H9 (cell line): ENCODE measurements at regions not wholly inside any gene's neighbourhood (a gene's known extent, or its start where the extent isn't known, plus 50 kb on each side); places are given as distances from the start of the nearest gene placed in this dataset.

Experiments
- DNase-seq: peaks from one replicate; pipeline ENCODE4 v3.0.0-alpha.2; 2017
- H2AFZ ChIP-seq: one replicate; pipeline ENCODE4 v1.6.1; 2013; ENCODE audit warnings: mild to moderate bottlenecking, low read length, control low read depth, moderate library complexity
- H2AK5ac ChIP-seq: 2 replicates; pipeline ENCODE4 v1.6.1; 2013; ENCODE audit warnings: low read length, control low read depth, mixed read lengths; ENCODE audit not compliant: insufficient read length
- H2BK120ac ChIP-seq: one replicate; pipeline ENCODE4 v1.6.1; 2013; ENCODE audit warnings: low read depth, mild to moderate bottlenecking, low read length, control low read depth, inconsistent platforms; ENCODE audit not compliant: poor library complexity, severe bottlenecking
- H2BK12ac ChIP-seq: 2 replicates; pipeline ENCODE4 v1.6.1; 2013; ENCODE audit warnings: low read length, control low read depth, mixed read lengths, low read depth; ENCODE audit not compliant: insufficient read length
- H2BK15ac ChIP-seq: 2 replicates; pipeline ENCODE4 v1.6.1; 2013; ENCODE audit warnings: low read depth, low read length, control low read depth
- H2BK20ac ChIP-seq: one replicate; pipeline ENCODE4 v1.6.1; 2013; ENCODE audit warnings: low read depth, mild to moderate bottlenecking, low read length, control low read depth, inconsistent platforms; ENCODE audit not compliant: poor library complexity, severe bottlenecking
- H2BK5ac ChIP-seq: 2 replicates; pipeline ENCODE4 v1.6.1; 2013; ENCODE audit warnings: low read length, control low read depth, mixed read lengths; ENCODE audit not compliant: insufficient read length
- H3K14ac ChIP-seq: 2 replicates; pipeline ENCODE4 v1.6.1; 2013; ENCODE audit warnings: low read length, control low read depth; ENCODE audit not compliant: insufficient read depth
- H3K18ac ChIP-seq: 2 replicates; pipeline ENCODE4 v1.6.1; 2013; ENCODE audit warnings: low read depth, mild to moderate bottlenecking, mixed read lengths, low read length, control low read depth; ENCODE audit not compliant: insufficient read length
- H3K23ac ChIP-seq: 2 replicates; pipeline ENCODE4 v1.6.1; 2013; ENCODE audit warnings: low read length, control low read depth, mixed read lengths, low read depth; ENCODE audit not compliant: insufficient read length
- H3K23me2 ChIP-seq: 2 replicates; pipeline ENCODE4 v1.6.1; 2013; ENCODE audit warnings: low read depth, mild to moderate bottlenecking, mixed read lengths, low read length, control low read depth; ENCODE audit not compliant: insufficient read length, poor library complexity, severe bottlenecking
- H3K27ac ChIP-seq: 2 replicates; pipeline ENCODE4 v1.5.1; 2013; ENCODE audit warnings: low read length, control low read depth, mixed read lengths, low read depth; ENCODE audit not compliant: insufficient read length
- H3K27me3 ChIP-seq: 2 replicates; pipeline ENCODE4 v1.6.1; 2013; ENCODE audit warnings: low read length, control low read depth, inconsistent platforms; ENCODE audit not compliant: insufficient read depth
- H3K4ac ChIP-seq: 2 replicates; pipeline ENCODE4 v1.6.1; 2013; ENCODE audit warnings: low read depth, mild to moderate bottlenecking, control low read depth, inconsistent platforms, low read length, moderate library complexity
- H3K4me1 ChIP-seq: 2 replicates; pipeline ENCODE4 v1.6.1; 2013; ENCODE audit warnings: low read length, control low read depth, inconsistent platforms; ENCODE audit not compliant: insufficient read depth
- H3K4me2 ChIP-seq: 2 replicates; pipeline ENCODE4 v1.6.1; 2013; ENCODE audit warnings: low read length, control low read depth, mixed read lengths; ENCODE audit not compliant: insufficient read length, insufficient read depth
- H3K56ac ChIP-seq: 2 replicates; pipeline ENCODE4 v1.6.1; 2013; ENCODE audit warnings: low read depth, mild to moderate bottlenecking, mixed read lengths, low read length, control low read depth; ENCODE audit not compliant: insufficient read length
- H3K79me1 ChIP-seq: 2 replicates; pipeline ENCODE4 v1.6.1; 2013; ENCODE audit warnings: low read depth, mild to moderate bottlenecking, moderate library complexity, low read length, control low read depth, inconsistent platforms; ENCODE audit not compliant: insufficient read depth, poor library complexity, severe bottlenecking
- H3K79me2 ChIP-seq: 2 replicates; pipeline ENCODE4 v1.6.1; 2013; ENCODE audit warnings: low read length, control low read depth, inconsistent platforms; ENCODE audit not compliant: insufficient read depth
- H3K9ac ChIP-seq: 2 replicates; pipeline ENCODE4 v1.6.1; 2013; ENCODE audit warnings: low read length, control low read depth, mixed read lengths; ENCODE audit not compliant: insufficient read length; ENCODE audit errors: extremely low read depth
- H3K9me3 ChIP-seq: one replicate; pipeline ENCODE4 v1.6.1; 2013; ENCODE audit warnings: low read depth, low read length, inconsistent platforms; ENCODE audit not compliant: control insufficient read depth
- H3T11ph ChIP-seq: one replicate; pipeline ENCODE4 v1.6.1; 2013; ENCODE audit warnings: mild to moderate bottlenecking, low read length, control low read depth, inconsistent platforms
- H4K20me1 ChIP-seq: one replicate; pipeline ENCODE4 v1.6.1; 2013; ENCODE audit not compliant: control insufficient read depth, insufficient read length, insufficient read depth
- H4K5ac ChIP-seq: 2 replicates; pipeline ENCODE4 v1.6.1; 2013; ENCODE audit warnings: low read depth, mild to moderate bottlenecking, mixed read lengths, low read length, control low read depth; ENCODE audit not compliant: insufficient read length
- H4K8ac ChIP-seq: replicated peaks from 2 replicates; pipeline ENCODE4 v1.6.1; 2013; ENCODE audit warnings: low read length, control low read depth, mixed read lengths, low read depth; ENCODE audit not compliant: insufficient read length
- H4K91ac ChIP-seq: 2 replicates; pipeline ENCODE4 v1.6.1; 2013; ENCODE audit warnings: low read depth, mild to moderate bottlenecking, moderate library complexity, mixed read lengths, low read length, control low read depth; ENCODE audit not compliant: insufficient read length
- H3K27ac Mint-ChIP-seq, 3 experiments: 2 replicates in 2 of 3; 3 replicates in 1 of 3; pipeline ENCODE4 v1.8.0; 2020 to 2021; ENCODE audit warnings: mixed read lengths in 3 of 3, mild to moderate bottlenecking in 1 of 3, moderate library complexity in 1 of 3
- H3K27me3 Mint-ChIP-seq: 2 replicates; pipeline ENCODE4 v1.8.0; 2021; ENCODE audit warnings: low read depth, mild to moderate bottlenecking, moderate library complexity, mixed read lengths
- H3K36me3 Mint-ChIP-seq, 3 experiments: 2 replicates in 2 of 3; 3 replicates in 1 of 3; pipeline ENCODE4 v1.8.0; 2020 to 2021; ENCODE audit warnings: low read depth in 3 of 3, mixed read lengths in 3 of 3; ENCODE audit not compliant: insufficient read depth in 1 of 3
- H3K4me1 Mint-ChIP-seq, 2 experiments: 2 replicates each; pipeline ENCODE4 v1.8.0; 2020; ENCODE audit warnings: mixed read lengths in 2 of 2
- H3K4me3 Mint-ChIP-seq, 2 experiments: 2 replicates in 1 of 2; 3 replicates in 1 of 2; pipeline ENCODE4 v1.8.0; 2020 to 2021; ENCODE audit warnings: mild to moderate bottlenecking in 2 of 2, mixed read lengths in 2 of 2, moderate library complexity in 1 of 2
- H3K9me3 Mint-ChIP-seq, 2 experiments: 2 replicates in 1 of 2; 3 replicates in 1 of 2; pipeline ENCODE4 v1.8.0; 2020; ENCODE audit warnings: mild to moderate bottlenecking in 2 of 2, mixed read lengths in 2 of 2, moderate library complexity in 1 of 2
- CTCF ChIP-seq: fragments of 200-600 bp; sonication (generic); conservative IDR thresholded peaks from 3 replicates; pipeline ENCODE4 v1.8.0; 2021; ENCODE audit warnings: antibody characterized with exemption, mild to moderate bottlenecking
- WGBS: extraction: QIAGEN DNeasy Blood & Tissue Kit; methylation state at CpG from one replicate; pipeline ENCODE4 v1.1.7; 2013; ENCODE audit warnings: missing lambda C conversion rate, low lambda C conversion rate, mixed read lengths; ENCODE audit not compliant: insufficient read length; ENCODE audit errors: extremely low coverage; 5-methylcytosine and 5-hydroxymethylcytosine counted together

GRCh38 chr7:26040085-26040484 is 111.9 kb upstream of the NFE2L3 start:
- no peaks in the 10 kb centered on the region for H3K9me3 ChIP-seq
- H3K4ac ChIP-seq = no peak overlapping the region
- Mint-ChIP-seq H3K27ac (no peak overlapping the region), H3K36me3 (no peaks in the 10 kb centered on the region; a peak in 2 of 7 replicates), H3K9me3 (peaks cover 0 to 3% of the 10 kb centered on the region in 2 experiments; a peak in 2 of 5 replicates), H3K4me3 (no peak overlapping the region), H3K4me1 (peaks cover under 1 to 7% of the 10 kb centered on the region in 2 experiments), H3K27me3 (peaks cover 4% of the 10 kb centered on the region; the same call in 1 of the 2 replicates)
- H2BK5ac ChIP-seq = no peak overlapping the region
- no peak overlapping the region for H2BK20ac ChIP-seq
- no peak overlapping the region for H4K91ac ChIP-seq
- H3K79me2 ChIP-seq = no peaks in the 10 kb centered on the region
- no peak for TF ChIP-seq CTCF
- H4K5ac ChIP-seq = no peak overlapping the region
- no peak overlapping the region for H2BK12ac ChIP-seq
- H3K9ac ChIP-seq = no peak overlapping the region
- H2BK120ac ChIP-seq = no peak overlapping the region
- no peak overlapping the region for H2BK15ac ChIP-seq
- H3K79me1 ChIP-seq = no peaks in the 10 kb centered on the region
- H2AFZ ChIP-seq = no peak overlapping the region
- no peaks in the 10 kb centered on the region for H3K27me3 ChIP-seq
- no peak for DNase-seq
- H4K20me1 ChIP-seq = no peaks in the 10 kb centered on the region
- no peak overlapping the region for H3K23ac ChIP-seq
- no peak overlapping the region for H2AK5ac ChIP-seq
- no peaks in the 10 kb centered on the region for H3K23me2 ChIP-seq
- no peak overlapping the region for H4K8ac ChIP-seq
- H3K14ac ChIP-seq = no peak overlapping the region
- H3K18ac ChIP-seq = no peak overlapping the region
- no peak overlapping the region for H3K27ac ChIP-seq
- H3K4me2 ChIP-seq = no peak overlapping the region
- no peaks in the 10 kb centered on the region for H3K4me1 ChIP-seq
- no peak overlapping the region for H3K56ac ChIP-seq
- no CpG with 5 or more reads among the region's 5 CpGs for WGBS
- no peak overlapping the region for H3T11ph ChIP-seq
